Smooth muscle cell of the brain vasculature (primary cell): ENCODE measurements at regions not wholly inside any gene's neighbourhood (a gene's known extent, or its start where the extent isn't known, plus 50 kb on each side); places are given as distances from the start of the nearest gene placed in this dataset.

Experiments
- DNase-seq: peaks from one replicate; pipeline ENCODE4 v3.0.0-alpha.2; 2012; ENCODE audit warnings: low read depth, low spot score

DNA sequence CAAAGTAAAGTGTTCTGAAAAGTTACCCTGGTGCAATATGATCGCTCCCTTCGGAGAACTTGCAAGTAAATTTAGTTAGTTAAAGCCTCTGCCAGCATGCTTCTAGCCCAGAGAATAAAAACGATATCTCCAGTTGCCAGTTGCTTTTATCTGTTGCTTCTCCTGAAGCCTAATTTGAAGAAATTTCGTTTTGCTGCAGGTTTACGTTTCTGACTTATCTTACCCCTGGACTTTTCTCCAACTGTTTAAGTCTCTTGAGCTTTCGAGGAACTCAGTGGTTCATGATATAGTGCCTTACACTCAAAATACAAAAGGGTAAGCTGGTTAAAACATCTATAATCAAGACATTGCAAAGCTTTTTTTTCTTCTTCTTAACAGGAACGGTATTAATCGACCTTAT lies 131.1 kb downstream of the FAM161A start:
- no peak for DNase-seq

- DNase-seq, result no peak
Measured at GRCh38 chr2:61722318-61722717, 131.5 kb downstream of the FAM161A start.

DNA sequence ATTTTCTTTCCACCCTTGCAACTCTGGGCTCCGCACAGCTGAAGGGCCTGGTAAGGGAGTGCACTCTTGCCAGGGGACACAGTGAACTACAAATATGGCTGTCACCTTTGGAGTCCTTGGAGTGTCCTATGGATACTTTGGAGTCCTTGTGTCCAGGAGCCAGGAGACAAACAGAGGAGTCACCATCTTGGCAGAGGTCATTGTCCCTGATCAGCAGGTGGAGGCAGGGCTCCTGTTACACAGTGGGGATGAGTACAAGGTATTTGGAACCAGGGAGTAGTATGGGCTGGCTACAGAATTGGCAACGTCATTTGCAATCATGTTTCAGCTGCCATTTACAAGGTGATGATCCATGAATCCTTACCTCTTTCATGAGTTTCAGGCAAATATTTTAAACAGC lies 132.5 kb downstream of the FAM161A start:
- no peak for DNase-seq

GRCh38 chr2:61720911-61721310 lies 132.9 kb downstream of the FAM161A start:
- no peak for DNase-seq

DNA sequence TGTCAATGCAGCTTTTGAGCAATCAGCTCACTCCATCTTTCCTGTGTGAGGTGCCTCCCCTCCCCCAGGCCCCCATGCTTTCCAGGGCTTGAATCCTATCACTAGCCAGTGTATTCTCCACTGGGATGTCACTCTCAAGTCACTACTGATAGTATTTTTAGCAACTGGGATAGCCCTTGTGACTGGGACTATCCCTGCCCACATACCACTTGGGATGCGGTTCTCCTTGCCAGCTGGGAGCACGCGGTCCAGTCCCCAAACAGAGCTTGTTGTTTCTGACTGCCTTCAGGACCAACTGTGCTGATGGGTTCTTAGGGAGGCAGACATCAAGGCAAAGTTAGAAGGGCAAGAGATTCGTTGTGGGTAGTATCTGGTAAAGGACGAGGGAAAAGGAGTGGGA lies 134.9 kb downstream of the FAM161A start:
- DNase-seq, result no peak

GRCh38 chr2:61715506-61715905 lies 138.4 kb downstream of the FAM161A start:
- no peak for DNase-seq

GRCh38 chr2:61714210-61714609 lies 139.7 kb downstream of the FAM161A start:
- no peak for DNase-seq

GRCh38 chr2:61713457-61713856 lies 140.4 kb downstream of the FAM161A start:
- no peak for DNase-seq

GRCh38 chr2:61712060-61712459 lies 141.8 kb downstream of the FAM161A start:
- no peak for DNase-seq

- no peak for DNase-seq
Measured at GRCh38 chr2:61710711-61711110, 143.1 kb downstream of the FAM161A start.

DNA sequence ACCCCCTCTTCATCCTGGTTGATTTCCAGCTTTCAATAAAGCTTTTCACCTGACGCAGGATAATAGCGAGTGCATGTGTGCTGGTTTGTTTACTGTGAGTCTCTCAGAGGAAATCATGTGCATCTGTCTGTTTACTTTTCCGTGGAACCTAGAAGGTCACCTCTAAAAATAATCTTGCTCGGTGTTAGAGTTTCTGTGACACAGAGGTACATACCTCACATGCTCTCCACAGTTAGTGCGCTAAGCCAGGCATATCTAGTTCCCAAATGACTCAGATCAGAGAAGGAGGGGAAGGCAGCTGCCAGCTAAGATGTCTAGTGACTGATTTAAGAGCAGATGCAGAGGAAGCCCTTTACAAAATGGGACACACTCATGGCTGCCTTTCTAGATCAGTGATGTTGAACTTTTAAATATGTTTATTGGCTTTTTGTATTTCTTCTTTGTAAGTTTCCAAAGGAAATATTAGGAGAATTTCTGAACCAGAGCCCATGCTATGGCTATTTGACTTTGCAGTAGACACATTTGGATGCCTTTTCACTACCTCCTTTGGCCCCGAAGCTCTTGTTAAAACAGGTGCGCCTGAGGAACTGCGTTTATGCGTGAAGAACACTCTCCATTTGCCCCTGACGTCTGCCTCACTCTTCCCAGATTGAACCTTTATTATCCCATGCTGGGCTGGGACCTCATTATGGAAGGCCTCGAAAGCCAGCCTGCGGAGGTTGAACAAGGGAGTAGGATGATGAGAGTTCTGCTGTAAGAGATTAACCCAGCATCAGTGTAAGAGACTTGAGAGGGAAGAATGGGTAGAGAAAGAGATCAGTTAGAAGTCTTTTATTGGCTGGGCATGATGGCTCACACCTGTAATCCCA lies 145.6 kb downstream of the FAM161A start:
- DNase-seq, result no peak

GRCh38 chr2:61705625-61706024 lies 148.2 kb downstream of the FAM161A start:
- no peak for DNase-seq

DNA sequence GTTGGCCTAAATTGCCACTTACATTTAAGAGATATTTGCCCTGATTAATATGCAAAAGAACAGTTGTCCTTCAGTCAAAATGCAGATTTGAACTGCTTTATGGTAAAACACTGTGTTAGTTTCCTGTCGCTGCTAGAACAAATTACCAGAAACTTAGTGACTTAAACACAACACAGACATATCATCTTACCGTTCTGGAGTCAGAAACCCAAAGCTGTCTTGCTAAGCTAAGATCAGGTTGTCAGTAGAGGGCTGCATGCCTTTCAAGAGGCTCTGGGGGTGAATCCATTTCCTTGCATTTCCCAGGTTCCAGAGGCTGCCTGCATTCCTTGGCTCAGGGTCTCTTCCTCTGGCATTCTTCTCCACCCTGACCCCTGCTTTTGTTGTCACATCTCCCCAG lies 149.5 kb downstream of the FAM161A start:
- DNase-seq, result no peak

GRCh38 chr2:61702088-61702467 lies 151.8 kb downstream of the FAM161A start:
- no peak for DNase-seq

GRCh38 chr2:61700464-61700863 lies 153.4 kb downstream of the FAM161A start:
- no peak for DNase-seq

- peak; percentile 72 for DNase-seq
Measured at GRCh38 chr2:61694312-61695274, 156.4 kb upstream of the XPO1 start.

GRCh38 chr2:61693744-61694143 lies 155.6 kb upstream of the XPO1 start:
- DNase-seq, result no peak

GRCh38 chr2:61690078-61690596 lies 152.0 kb upstream of the XPO1 start:
- DNase-seq, result no peak

GRCh38 chr2:61689568-61689967 lies 151.4 kb upstream of the XPO1 start:
- no peak for DNase-seq

- DNase-seq, result no peak
Measured at GRCh38 chr2:61688369-61689334, 150.5 kb upstream of the XPO1 start.

DNA sequence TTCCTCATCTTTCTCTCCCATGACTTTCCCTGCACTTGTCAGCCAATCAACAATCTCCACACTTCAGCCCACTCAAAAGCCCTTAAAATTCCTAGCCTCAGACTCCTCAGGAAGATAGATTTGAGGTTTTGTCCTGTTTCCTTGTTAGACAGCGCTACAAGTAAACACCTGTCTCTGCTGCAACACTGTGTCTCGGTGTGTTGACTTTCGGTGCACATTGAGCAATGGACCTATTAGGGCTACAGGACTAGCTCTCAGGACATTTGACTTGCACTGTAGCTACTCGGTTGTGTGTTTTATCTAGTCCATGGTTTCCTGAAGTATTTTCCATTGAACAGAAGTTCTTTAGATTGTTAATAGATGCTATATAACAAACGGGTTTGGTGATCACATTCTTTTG lies 140.9 kb upstream of the XPO1 start:
- no peak for DNase-seq
